ENCODE measurements at regions not wholly inside any gene's neighbourhood (a gene's known extent, or its start where the extent isn't known, plus 50 kb on each side); places are given as distances from the start of the nearest gene placed in this dataset.
"Not testable (repeated sequence)": the region's sequence is repeated elsewhere in the genome, so short reads cannot be mapped to it uniquely, and the experiment has no call there.

GRCh38 chr4:96955691-96956090, 1115.8 kb downstream of the PDHA2 start:
- DNase-seq (ENCODE audit: low spot score), result no peak

- no peak for DNase-seq (ENCODE audit: low spot score)
Measured at GRCh38 chr4:96969455-96969854, 1129.6 kb downstream of the PDHA2 start.

DNA sequence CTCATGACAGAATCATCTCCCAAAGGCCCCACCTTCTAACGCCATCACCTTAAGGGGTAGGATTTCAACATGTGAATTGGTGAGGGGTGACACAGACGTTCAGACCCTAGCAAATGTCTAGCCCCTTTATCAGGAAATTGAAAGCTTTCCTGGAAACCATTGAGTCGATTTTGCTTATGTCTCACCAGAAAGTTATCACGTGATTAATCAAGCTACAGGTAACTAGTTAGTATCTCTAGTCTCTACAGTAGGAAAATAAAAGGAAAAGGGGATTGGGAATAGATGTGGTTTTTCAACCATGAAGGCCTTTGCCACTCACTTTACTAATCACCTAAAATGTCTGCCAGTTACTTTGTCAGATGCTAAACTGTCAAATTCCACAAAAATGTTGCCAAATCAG, 1133.0 kb downstream of the PDHA2 start:
- DNase-seq (ENCODE audit: low spot score), result no peak

GRCh38 chr4:96974295-96974694, 1134.4 kb downstream of the PDHA2 start:
- no peak for DNase-seq (ENCODE audit: low spot score)

GRCh38 chr4:96983830-96984229, 1143.9 kb downstream of the PDHA2 start:
- DNase-seq (ENCODE audit: low spot score), result no peak

- no peak for DNase-seq (ENCODE audit: low spot score)
Measured at GRCh38 chr4:96986816-96987215, 1146.9 kb downstream of the PDHA2 start.

- DNase-seq (ENCODE audit: low spot score), result no peak
Measured at GRCh38 chr4:96991083-96991482, 1151.2 kb downstream of the PDHA2 start.

DNA sequence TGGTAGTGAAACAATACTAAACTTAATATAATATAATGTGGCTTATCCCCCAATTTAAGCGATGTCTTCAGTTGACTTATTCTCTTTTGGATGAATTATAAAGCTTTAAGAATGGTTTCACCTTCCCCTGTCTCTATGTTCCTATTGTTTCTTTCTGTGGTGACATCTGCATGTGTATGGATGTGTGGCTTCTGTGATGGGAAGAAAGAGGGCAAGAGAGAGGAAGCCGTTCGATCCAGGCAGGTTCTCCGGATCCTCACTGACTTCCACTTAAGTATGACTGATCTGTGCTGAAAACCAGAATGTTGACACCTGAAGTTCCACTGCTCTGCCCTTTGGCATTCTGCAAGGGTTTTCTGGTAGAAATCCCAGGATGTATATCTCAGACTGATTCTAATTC, 1150.8 kb downstream of the STPG2 start:
- no peak for DNase-seq (ENCODE audit: low spot score)

DNA sequence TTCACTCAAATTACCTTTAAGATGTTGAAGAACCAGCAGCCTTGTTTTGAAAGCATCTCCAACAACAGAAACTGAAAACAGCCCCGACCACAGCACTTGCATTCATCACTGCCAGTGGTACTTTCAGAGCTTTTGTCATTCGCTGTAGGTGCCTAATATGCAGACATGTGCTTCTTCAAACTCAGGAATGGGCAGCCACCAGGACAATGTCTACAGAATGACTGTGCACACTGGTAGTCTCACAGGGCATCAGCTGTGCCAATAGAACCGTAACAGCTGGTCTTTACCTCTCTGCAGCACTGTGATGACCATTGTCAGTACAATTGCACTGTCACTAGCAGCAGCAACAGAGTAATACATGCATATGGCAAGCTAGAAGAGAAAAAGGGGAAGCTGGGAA, 1149.7 kb downstream of the STPG2 start:
- DNase-seq (ENCODE audit: low spot score), result no peak

- no peak for DNase-seq (ENCODE audit: low spot score)
Measured at GRCh38 chr4:97003715-97004114, 1139.6 kb downstream of the STPG2 start.

- DNase-seq (ENCODE audit: low spot score), result no peak
Measured at GRCh38 chr4:97013309-97013708, 1130.0 kb downstream of the STPG2 start.

DNA sequence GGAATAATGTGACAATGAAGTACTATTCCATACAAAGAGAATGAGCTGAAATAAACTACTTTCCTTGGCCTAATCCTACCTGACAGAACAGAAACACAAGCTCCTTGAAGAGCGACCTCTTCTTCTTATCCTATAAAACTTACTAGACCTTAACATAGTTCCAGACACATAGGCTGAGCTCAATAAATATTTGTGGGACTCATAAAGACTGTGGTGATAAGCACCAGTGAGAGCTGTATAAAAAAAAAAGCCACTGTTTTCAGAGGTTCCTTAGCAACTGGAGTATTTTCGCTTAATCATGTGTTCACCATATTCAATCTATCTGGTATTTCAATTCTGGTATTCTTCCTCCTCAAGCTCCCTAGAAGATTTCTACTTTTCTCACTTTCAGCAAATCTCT, 1129.6 kb downstream of the STPG2 start:
- no peak for DNase-seq (ENCODE audit: low spot score)

DNA sequence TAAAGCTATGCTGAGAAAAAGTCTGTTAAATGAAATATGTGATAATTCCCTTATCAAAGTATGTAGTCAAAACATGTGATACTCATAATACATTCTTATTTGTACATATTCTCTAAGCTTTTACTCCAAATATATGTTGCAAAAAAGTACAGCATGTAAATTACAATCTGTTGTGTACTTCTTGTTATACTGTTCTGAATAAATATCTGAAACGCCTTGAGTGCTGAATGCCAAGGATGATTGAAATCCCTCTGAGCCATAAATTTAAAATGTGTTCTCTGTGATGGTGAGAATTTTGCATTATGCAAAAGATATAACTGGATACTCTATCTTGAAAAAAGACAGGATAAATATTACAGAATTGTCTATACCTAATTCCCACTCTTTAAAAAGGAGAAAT, 1128.0 kb downstream of the STPG2 start:
- DNase-seq (ENCODE audit: low spot score), result no peak

GRCh38 chr4:97016186-97016907, 1126.9 kb downstream of the STPG2 start:
- DNase-seq (ENCODE audit: low spot score), result no peak

GRCh38 chr4:97027728-97028410, 1115.4 kb downstream of the STPG2 start:
- no peak for DNase-seq (ENCODE audit: low spot score)

DNA sequence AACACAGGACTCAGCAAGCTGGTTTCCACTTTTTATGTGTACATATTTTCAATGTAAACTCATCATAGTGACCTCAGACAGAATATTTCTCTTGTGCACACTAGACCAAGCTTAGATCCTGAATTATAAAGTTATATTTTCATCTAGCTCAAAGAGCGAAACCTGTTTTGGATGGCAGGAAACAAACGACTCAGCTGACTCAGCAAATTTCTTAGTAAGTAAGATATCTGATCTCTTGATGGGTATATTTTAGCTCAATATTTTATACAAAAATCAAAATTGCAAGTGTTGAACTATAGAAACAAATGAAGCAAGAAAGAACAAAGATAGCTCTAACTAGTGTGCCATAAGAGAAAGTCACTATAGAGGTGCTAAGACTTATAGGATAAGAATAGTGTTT, 1114.5 kb downstream of the STPG2 start:
- no peak for DNase-seq (ENCODE audit: low spot score)

GRCh38 chr4:97037411-97038145, 1105.7 kb downstream of the STPG2 start:
- DNase-seq (ENCODE audit: low spot score), result not testable (repeated sequence)

- no peak for DNase-seq (ENCODE audit: low spot score)
Measured at GRCh38 chr4:97038146-97038516, 1105.1 kb downstream of the STPG2 start.

- no peak for DNase-seq (ENCODE audit: low spot score)
Measured at GRCh38 chr4:97072666-97073065, 1070.6 kb downstream of the STPG2 start.

DNA sequence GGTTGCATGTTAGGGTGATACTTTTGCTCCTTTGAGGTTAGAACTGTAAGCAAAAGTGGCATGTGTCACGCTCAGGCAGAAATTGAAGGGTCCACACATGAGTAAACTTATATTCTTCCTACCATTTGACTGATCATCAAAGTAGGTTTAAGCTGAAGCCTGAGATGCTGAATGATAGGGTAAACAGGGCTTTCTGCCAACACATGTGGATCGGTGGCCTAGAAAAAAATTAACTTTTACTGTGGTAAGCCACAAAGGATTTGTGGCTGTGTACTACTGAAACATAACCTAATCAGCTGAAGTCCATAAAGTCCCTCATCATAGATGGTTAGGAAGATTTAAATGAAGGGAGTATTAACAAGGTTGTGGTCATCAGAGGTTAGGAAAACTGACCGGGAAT, 1070.1 kb downstream of the STPG2 start:
- DNase-seq (ENCODE audit: low spot score), result no peak

DNA sequence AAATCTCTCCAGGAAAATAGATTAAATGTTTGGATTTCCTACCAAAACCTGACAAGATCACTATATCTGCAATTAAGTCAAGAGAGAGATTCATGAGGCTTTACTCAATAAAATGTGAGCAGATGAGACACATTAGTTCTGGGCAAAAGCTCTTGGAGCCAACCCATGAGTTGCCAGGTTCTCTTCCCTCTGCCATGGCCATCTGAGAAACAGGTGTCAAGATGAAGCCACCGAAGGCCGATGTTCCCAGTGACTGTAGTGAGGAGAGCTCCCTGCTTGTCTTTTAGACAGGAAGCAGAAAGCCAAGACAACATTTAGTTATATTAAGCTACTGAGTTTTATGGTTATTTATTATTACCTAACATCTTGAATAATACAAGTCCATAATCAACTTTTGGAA, 1068.7 kb downstream of the STPG2 start:
- no peak for DNase-seq (ENCODE audit: low spot score)

- DNase-seq (ENCODE audit: low spot score), result no peak
Measured at GRCh38 chr4:97081951-97082350, 1061.3 kb downstream of the STPG2 start.

DNA sequence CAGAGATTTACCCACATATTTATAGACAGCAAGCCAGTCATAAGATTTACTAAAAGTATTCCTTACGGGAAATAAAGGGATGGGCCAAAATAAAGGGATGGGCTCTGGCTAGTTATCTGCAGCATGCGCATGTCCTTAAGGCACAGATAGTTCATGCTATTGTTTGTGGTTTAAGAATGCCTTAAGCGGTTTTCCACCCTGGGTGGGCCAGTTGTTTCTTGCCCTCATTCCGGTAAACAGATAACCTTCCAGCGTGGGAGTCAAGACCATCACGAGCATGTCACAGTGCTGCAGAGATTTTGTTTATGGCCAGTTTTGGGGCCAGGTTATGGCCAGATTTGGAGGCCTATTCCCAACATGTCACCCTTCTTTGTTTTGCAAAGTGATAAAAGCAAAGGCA, 1046.2 kb downstream of the STPG2 start:
- not testable (repeated sequence) for DNase-seq (ENCODE audit: low spot score)
